KOPT-K1 (cell line): ENCODE measurements at regions not wholly inside any gene's neighbourhood (a gene's known extent, or its start where the extent isn't known, plus 50 kb on each side); places are given as distances from the start of the nearest gene placed in this dataset.
"Not testable (repeated sequence)": the region's sequence is repeated elsewhere in the genome, so short reads cannot be mapped to it uniquely, and the experiment has no call there.

Source experiments
- H3K27ac ChIP-seq: fragments of 200-600 bp; sonication (generic); 2 replicates; pipeline ENCODE4 v1.5.1; 2016; ENCODE audit warnings: antibody characterized with exemption, mild to moderate bottlenecking, low read depth, low read length; ENCODE audit not compliant: poor library complexity, severe bottlenecking
- H3K36me3 ChIP-seq: fragments of 200-600 bp; sonication (generic); 2 replicates; pipeline ENCODE4 v1.5.1; 2017; ENCODE audit warnings: antibody characterized with exemption, mild to moderate bottlenecking, low read length, moderate library complexity; ENCODE audit not compliant: insufficient read depth
- H3K9me3 ChIP-seq: fragments of 200-600 bp; sonication (generic); 2 replicates; pipeline ENCODE4 v1.5.1; 2017; ENCODE audit warnings: antibody characterized with exemption, low read length, mild to moderate bottlenecking; ENCODE audit not compliant: insufficient read depth, poor library complexity, severe bottlenecking

DNA sequence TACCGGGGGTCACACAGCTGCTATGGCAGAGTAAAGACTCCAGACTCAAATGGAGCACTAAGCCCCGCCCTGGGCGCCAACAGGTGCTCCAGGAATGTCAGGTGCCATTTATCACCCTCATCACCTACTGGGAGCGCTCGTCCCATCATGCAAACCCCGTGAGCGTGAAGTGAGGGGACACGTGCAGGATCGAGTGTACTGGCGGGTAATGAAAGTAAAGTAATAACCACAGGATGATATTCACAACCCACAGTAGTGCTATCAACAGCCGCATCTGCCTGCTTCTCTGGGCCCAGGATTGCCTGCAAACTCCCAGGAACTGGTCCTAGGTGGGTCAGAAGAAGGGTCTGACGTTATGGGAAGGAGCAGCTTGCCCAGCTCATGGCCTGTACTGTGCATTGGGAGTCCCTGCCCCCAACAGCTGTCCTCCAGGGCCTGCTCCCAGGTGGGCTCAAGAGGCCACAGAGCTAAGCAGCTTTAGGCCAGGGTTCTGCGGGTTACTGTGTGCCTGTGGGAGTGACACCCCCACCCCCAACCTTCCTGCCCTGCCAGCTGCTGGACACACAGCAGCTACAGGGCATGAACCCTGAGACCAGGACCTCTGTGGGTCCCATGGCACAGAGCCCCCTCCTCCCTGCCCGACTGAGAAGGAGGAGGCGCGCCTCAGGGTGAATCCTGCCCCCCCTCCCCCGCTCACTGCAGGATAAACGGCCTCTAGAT, 120.5 kb upstream of the SULF2 start:
- no peaks in the 10 kb centered on the region for H3K9me3 ChIP-seq

DNA sequence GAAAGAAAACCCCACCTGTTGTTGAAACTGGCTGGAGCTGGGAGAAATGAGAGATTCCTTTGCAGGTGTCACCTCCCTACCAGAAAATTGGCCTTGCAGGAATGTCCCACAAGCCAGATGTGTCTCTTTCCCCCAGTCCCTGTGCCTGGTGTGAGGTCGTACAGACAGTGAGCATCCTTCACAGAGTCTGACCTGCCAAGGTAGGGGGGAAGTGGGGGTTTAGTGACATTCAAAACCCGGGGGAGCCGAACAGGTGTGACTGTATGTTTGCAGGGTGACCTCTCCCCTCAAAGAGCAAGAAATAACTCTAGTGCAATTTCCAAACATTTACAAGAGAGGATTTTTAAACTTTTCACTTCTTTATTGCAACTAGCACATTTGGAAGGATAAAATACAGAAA, 117.7 kb upstream of the SULF2 start:
- H3K36me3 ChIP-seq, H3K27ac ChIP-seq: not testable (repeated sequence)

More for the DNA sequence above, 120.5 kb upstream of the SULF2 start:
- no peaks in the 10 kb centered on the region for H3K36me3 ChIP-seq
- no peak overlapping the region for H3K27ac ChIP-seq

GRCh38 chr20:47899313-47899712, 114.0 kb upstream of the SULF2 start:
- H3K27ac ChIP-seq, H3K9me3 ChIP-seq, H3K36me3 ChIP-seq: not testable (repeated sequence)

More for the DNA sequence above, 117.7 kb upstream of the SULF2 start:
- not testable (repeated sequence) for H3K9me3 ChIP-seq

GRCh38 chr20:47897461-47897860, 112.2 kb upstream of the SULF2 start:
- Histone ChIP-seq H3K36me3 (no peaks in the 10 kb centered on the region), H3K27ac (no peak overlapping the region), H3K9me3 (no peaks in the 10 kb centered on the region)

DNA sequence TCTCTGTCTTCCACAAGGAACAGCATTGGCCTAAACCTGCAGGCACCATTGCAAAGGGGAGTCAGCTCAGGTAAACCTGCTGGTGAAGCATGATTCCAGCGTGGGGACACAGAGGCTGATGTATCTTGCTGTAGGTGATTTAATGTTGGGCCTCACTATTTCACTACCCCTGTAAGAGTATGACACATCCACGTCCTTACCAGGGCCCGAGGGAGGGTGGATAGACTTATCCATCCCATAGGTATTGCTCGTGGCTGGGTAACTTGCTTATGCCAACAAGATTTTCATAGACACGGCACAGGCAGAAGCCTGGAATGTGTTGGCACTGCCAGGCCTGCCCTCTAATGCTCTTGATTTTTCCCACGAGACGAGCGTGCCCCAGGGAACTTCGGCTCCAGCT, 107.4 kb upstream of the SULF2 start:
- H3K9me3 ChIP-seq, H3K36me3 ChIP-seq, H3K27ac ChIP-seq: not testable (repeated sequence)

DNA sequence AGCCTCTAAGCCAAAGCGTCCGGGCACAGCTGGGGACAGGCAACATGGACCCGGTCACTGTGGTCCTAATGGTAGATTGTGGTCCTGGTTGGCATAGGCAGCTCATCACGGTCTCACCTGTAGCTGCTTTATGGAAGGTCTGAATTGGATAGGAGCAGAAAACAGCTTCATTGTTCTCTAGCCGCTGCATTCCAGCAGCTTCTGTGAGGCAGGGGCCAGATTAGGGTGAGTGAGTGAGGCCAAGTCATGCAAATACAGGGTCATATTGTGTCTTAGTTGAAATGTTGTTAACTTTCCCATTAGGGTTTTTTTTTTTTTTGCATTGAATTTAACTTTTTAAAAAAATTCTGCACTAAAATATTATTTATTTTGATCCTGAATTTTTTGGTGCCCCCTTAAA, 105.4 kb upstream of the SULF2 start:
- not testable (repeated sequence) for H3K36me3 ChIP-seq, H3K9me3 ChIP-seq, H3K27ac ChIP-seq

DNA sequence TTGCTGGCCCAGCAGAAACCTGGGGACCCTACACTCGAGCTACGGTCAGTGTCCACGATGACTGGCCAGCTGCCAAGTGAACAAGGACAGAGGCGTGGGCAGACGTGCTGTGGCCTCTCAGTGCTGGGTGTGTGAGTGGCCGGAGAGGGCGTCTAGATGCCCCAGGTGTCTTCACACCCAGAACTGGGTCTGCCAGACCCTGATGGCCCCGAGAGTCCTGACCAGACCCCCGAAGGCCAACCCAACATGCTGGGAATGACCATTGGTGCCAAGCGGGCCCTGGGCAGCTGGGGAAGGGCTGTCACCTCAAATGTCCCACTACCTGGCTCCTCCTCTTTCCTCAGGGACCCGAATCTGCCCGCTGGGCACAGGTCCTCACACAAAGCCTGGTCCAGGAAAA, 104.5 kb upstream of the SULF2 start:
- H3K27ac ChIP-seq, H3K9me3 ChIP-seq: not testable (repeated sequence)

DNA sequence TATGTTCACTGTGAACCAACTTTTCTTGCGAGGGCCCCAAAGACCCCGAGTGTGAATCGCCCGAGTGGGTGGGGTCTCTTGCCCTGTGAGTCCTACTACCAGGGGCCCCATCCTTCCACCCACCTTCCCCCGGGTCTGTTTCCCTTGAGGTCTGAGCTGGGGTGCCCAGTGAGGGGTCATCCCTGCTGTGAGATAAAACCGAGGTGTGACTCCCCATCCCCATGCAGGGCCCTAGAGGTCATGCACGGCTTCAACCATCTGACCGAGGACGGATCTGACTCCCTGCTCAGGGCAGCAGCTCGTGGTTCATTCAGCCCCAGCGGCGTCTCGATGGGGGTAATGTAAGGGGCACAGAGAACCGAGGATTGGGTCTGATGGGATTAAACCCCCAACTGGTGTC, 103.1 kb upstream of the SULF2 start:
- no peaks in the 10 kb centered on the region for H3K36me3 ChIP-seq
- H3K27ac ChIP-seq = no peak overlapping the region
- no peaks in the 10 kb centered on the region for H3K9me3 ChIP-seq

More for the DNA sequence above, 104.5 kb upstream of the SULF2 start:
- not testable (repeated sequence) for H3K36me3 ChIP-seq

GRCh38 chr20:47887477-47888080, 102.3 kb upstream of the SULF2 start:
- Histone ChIP-seq H3K36me3 (no peaks in the 10 kb centered on the region), H3K9me3 (no peaks in the 10 kb centered on the region), H3K27ac (no peak overlapping the region)

DNA sequence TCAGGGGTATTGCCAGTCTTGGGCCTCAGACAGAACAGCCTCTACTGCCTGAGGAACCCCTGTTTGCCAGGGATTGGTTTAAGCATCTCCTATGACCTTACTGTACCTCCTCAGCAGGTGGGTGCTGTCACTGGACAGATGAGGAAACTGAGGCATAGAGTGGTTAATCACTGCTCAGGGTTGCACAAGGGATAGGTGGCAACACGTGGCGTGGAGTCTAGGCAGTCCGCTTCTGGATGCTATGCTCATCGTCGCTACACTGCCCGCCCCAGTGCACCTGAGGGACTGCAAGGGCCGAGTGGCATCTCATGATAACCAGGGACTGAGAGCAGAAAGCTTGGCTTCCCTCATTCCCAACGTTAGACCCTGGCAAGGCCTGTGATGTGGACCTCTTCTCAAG, 101.8 kb upstream of the SULF2 start:
- Histone ChIP-seq H3K9me3 (no peaks in the 10 kb centered on the region), H3K36me3 (no peaks in the 10 kb centered on the region), H3K27ac (no peak overlapping the region)

- Histone ChIP-seq H3K27ac (no peak overlapping the region), H3K9me3 (no peaks in the 10 kb centered on the region), H3K36me3 (no peaks in the 10 kb centered on the region)
Measured at GRCh38 chr20:47886454-47887041, 101.3 kb upstream of the SULF2 start.

DNA sequence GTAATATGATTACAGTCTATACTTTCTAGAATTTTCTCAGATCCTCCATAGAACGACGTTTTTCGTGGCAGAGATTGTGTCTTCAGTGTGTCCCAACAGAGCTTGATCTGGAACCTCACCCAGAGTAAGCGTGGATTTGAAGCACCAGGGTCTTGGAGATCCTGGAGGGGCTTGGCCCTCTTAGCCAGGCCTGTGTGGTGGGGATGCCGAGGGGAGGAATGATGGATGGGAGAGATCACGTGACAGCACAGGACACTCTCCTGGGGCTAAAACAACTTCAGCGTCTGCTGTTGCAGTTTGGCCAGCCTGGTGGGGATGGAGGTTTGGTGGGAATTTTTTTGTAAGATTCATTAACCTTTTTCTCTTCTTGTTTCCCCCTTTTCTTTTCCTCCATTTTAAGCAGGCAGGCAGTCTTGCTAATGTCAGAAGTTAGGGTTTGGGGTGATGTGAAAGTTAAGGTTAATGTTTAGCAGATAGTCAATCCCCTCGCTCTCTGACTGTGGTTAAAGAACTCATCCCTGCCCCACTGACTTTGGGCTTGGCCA, 100.7 kb upstream of the SULF2 start:
- H3K27ac ChIP-seq = no peak overlapping the region
- no peaks in the 10 kb centered on the region for H3K9me3 ChIP-seq
- no peaks in the 10 kb centered on the region for H3K36me3 ChIP-seq

GRCh38 chr20:47883940-47884339, 98.7 kb upstream of the SULF2 start:
- not testable (repeated sequence) for H3K36me3 ChIP-seq, H3K27ac ChIP-seq, H3K9me3 ChIP-seq

DNA sequence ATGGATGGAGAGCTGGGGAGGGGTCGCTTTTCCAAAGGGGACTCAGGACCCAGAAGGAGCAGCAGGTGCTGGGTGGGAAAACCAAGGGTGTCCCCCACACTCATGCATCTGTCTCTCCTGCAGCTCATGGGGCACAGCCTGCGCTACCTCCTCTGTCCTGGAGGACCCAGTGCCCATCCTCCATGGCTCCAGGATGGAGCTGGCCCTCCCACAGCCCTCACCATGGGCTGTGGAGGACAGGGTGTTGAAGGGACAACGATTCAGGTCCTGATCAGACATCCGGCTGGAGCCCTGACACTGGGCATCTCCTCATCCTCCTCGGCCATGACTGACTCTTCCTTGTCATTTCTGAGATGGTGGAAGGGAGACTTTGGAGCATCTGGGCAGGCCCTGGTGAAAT, 97.9 kb upstream of the SULF2 start:
- no peak overlapping the region for H3K27ac ChIP-seq
- H3K9me3 ChIP-seq = no peaks in the 10 kb centered on the region
- no peaks in the 10 kb centered on the region for H3K36me3 ChIP-seq

DNA sequence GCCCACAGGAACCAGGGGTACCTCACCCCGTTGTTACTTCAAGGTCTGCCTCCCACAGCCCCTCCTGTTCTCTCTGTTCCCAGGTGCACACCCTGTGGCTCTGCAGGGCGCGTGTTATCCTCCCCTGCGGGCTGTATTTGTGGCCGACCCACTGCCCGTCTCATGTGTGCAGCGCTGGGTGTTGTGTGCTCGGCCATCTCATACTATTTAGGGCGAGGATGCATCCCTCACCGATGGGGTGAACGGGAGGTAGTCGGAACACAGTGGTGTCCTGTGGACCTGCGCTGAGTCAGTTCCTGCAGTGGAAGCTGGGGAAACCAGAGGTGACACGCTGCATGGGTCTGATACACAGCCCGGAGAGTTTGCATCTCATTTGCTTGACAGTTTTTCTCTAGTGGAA, 94.5 kb upstream of the SULF2 start:
- Histone ChIP-seq H3K27ac (no peak overlapping the region), H3K9me3 (no peaks in the 10 kb centered on the region), H3K36me3 (no peaks in the 10 kb centered on the region)

- Histone ChIP-seq H3K9me3 (no peaks in the 10 kb centered on the region), H3K27ac (no peak overlapping the region), H3K36me3 (no peaks in the 10 kb centered on the region)
Measured at GRCh38 chr20:47878601-47879027, 93.3 kb upstream of the SULF2 start.
